NCI-H2196 (cell line): ENCODE measurements at regions not wholly inside any gene's neighbourhood (a gene's known extent, or its start where the extent isn't known, plus 50 kb on each side); places are given as distances from the start of the nearest gene placed in this dataset.

Experiments used
- DNase-seq: peaks from one replicate; lab custom pipeline; 2025; ENCODE audit not compliant: unreplicated experiment; lab: John Stamatoyannopoulos, UW

DNA sequence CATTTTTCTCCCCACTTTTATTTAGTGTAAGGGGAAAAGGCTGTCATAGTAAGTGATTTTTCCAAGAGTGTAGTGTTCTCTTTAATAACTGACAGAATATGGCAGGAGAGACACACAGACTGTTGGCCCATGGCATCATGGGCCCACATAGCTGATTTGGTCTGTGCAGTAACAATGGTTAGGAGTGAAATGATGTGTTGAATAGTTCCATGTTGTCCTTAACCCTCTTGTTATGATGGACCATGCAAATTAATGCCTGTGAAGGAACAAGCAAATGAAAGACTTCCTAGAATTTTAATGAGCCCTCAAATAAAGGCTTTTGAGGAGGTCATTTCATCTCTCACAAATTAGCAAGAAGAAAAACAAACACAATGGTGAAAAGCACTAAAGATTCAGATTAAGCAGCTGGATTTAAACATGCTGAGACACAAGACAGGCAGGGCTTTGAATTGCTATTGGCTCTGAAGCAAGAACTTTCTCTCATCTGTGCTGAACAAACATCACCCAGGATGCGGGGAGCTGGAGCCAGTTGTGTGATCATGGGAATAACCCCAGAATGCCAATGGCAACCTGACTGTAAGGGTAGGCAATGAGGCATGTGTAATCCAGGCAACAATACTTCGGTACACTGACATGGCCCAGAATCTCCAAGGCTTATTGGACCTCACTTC lies 136.7 kb upstream of the VEPH1 start:
- no peak for DNase-seq

DNA sequence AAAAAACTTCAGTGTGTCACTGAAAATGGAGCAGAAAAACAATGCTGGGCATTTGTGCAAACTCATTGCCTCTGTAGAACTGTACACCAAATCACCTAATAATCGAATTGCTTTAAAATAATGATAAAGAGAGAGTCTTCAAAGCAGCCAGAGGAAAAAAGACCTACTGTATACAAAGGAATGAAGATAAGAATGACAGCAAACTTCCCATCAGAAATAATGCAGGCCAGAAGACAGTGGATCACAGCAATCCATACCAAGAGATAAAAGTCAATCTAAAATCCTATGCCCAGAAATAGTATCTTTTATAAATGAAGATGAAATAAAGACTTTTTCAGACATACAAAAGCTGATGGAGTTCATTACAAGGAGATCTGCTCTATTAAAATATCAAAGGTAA lies 134.7 kb upstream of the VEPH1 start:
- no peak for DNase-seq

DNA sequence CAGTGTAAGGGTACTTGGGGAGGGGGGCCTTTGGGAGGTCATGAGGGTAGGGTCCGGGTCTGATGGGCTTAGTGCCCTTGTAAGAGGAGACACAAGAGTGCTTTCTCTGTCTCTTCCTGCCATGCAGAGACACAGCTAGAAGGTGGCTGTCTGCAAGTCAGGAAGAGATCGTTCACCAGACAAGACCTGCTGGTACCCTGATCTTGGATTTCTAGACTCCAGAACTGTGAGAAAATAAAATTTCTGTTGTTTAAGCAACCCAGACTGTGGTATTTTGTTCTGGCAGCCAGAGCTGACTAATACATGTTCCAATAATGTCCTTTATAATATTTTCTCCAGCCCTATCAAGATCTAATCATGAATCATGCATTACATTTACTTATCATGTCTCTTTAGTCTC lies 130.0 kb upstream of the VEPH1 start:
- no peak for DNase-seq

DNA sequence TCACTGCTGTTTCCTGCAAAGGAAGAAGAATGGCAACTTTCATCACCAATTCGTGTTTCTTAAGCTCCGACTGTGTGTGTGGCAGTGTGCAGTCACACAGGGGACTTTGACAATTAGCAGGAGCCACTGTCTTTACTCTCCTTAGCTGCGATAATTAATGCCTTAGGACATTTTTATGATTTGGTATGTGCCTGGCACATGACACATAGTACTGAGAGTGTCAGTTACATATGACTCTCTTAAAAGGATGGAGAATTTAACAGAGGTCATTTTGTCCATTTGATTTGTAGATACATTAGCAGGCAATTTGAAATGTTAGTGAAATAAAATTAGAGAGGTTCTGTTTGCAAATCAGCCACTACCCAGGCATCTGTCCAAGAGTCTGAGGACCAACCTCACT lies 128.9 kb upstream of the VEPH1 start:
- DNase-seq = no peak

DNA sequence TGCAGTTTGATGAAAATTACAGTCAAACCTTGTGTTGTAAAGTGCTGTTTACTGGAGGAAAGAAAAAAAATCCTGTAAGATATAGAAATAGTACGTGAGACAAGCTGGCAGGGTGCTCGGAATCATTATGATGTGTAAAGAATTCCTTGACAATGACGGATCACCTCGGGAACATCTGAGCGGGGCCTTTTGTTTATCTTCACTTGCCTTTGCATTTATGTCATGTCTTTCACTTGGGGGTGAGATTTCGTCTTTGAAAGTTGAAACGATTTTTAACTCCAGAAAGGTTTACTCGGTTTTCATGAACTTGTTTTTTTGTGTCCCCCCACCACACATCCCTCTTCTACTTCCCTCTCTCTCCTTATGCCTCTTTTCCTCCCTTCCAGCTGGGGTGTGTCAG lies 128.3 kb upstream of the VEPH1 start:
- no peak for DNase-seq

DNA sequence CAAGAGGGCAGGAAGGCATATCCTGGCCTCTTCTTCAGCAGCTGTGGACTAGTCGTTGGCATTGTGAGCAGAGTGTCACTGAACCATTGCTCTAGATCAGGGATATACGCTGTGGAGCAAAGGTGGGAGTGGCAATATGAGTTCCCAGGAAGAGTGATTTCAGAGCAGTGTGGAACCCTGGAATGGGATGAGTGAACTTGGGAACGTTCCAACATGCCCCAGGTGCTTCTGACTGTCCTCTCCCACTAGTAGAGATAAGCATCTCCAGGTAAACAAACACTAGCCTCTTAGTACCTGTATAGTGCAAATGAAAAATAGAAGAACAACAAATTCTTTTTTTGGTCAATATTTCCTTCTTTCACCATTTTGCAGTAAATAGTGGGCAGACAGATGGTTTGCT lies 123.6 kb upstream of the VEPH1 start:
- DNase-seq = no peak

DNA sequence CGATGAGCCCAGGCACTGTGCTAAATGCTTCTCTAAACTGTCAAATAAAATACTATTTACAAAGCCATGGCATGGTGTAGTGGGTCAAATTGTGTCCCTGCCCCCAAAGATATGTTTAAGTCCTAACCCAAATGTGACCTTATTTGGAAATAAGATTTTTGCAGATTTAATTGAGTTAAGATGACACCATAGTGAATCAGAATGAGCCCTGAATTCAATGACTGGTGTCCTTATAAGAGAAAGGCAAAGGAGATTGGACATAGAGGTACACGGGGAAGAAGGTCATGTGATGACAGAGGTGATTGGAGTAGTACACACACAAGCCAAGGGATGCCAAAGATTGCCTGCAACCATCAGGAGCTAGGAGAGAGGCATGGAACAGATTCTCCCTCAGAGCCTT lies 121.6 kb upstream of the VEPH1 start:
- DNase-seq = no peak

DNA sequence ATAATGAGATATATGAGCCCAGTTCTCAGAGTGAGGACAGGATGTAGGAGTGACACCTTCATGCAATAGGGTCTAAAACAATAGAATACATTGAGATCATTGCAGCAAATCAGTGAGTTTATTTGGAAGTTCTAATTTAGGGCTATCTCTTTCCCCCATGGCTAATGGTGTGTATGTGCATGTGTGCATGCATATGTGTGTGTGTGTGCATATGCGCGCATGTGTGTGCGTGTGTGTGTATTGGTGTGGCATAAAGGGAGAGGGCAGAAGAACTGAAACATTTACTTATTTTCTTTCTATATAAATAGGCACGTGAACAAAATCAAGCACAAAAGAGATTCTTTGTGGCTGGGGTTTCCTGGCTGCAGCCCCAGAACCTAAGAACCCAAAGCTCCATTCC lies 115.7 kb upstream of the VEPH1 start:
- DNase-seq = no peak

DNA sequence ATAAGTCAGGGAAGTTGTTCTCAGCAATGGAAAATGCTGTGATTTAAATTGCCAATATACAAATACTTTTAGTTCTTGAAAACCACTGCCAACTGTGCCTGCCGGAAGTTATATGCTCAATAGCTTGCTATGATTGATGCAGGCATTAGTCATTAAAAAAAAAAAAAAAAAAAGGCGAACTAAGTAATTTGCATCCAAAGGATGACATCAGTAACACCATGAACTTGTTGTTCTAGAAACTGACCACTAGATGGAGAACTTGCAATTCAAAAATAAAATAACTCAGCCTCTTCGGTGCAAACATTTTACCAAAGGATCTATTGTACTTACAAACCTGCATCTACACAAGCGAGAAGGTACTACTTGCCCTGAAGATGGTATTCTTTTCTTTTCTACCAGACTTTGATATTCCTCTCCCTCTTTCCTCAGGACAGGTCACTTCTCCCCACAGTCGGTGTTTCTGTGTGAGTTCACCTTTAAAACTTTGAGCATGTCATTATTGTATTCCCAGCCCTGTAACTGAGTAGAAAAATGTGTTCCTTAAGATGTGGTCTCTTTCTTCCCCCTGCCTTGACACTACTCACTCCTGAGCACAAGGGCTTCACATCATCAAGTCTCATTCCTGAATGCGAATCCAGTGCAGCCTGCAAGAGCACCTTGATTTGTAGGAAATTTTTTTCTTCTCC lies 115.0 kb upstream of the VEPH1 start:
- DNase-seq = peak; percentile 87

DNA sequence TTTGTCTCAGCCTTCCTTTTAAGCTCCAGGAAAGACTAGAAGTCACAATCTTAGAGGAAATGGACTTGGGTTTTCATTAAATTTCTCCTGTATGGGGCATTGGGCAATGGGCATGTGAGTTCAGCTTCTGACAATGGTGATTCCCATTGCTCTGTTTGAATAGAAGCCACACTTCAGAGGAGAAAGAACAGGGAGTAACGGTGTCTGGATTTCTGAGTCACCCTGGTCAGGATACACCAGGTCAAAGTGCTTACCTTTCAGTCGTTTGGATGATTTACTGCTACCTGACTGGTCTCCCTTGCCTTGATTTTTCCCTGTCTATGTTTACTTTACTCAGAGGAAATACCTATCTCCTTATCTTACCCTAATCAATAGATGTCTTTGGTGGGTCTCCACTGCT lies 111.7 kb upstream of the VEPH1 start:
- no peak for DNase-seq

DNA sequence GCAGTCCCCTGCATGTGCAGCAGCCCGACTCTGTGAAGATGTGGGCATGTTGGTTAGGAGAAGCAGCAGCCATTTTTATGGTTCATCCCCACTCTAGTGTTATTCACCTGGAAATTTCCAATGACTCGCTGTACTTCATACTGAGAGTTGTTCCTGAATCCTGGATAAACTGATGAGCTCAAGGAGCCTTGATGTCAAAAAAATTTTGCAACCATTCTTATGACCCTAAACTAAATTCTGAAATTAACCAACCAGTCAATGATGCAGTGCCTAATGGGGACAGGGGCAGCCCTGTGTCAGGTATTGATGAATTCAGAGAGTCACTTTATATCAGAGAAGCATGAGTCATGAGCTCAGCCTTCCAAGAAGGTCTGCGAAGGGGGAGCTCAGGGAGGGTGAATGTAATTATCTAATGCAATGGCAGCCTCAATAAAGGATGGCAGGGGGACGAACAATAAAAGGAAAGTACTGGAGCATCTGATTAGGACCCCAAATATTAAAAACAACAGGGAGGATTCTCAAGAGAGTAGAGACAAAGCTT lies 108.4 kb upstream of the VEPH1 start:
- DNase-seq = no peak

DNA sequence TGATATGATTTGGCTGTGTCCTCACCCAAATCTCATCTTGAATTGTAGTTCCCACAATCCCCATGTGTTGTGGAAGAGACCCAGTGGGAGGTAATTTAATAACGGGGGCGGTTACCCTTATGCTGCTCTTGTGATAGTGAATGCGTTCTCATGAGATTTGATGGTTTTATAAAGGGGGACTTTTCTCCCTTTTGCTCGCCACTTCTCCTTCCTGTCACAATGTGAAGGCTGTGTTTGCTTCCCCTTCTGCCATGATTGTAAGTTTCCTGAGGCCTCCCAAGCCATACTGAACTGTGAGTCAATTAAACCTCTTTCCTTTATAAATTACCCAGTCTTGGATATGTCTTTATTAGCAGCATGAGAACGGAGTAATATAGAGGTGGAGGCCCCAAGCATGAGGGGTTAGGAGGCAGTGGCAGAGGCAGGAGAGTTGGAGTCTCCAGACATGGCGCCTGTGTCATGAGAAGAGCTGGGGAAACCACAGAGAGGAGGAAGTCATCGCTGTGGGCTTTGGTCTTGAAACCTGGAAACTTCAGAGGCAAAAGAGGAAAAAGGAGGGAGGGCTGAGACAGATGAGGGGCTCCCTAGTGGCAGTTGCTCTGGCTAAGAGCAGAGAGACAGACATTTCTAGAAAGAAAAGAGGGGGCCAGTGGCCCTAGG lies 107.8 kb upstream of the VEPH1 start:
- DNase-seq = no peak

DNA sequence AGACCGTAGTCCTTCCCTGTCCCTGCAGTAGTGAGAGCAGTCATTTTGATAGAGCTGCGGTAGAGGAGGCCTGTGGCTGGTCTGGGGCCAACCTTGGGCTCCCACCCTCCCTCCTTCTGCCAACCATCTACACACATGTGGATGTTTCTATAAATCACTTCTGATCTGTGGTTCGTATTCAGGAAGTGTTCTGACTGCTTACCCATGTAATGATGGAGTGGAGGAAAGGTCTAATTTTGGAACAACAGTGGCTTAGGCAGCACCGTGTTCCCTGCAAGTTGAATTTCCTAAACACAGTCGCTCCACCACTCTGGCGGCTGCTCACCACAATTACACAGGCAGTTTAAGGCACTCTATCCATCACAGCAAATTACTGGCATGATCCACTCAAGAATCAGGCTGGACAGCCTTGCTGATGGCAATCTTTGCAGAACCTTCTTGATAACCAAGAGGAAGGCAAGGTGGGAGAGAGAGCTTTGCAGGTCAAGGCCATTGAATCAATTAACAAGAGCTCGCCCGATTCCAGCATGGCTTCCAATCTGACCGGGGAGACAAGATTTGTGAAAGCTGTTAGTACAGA lies 104.7 kb upstream of the VEPH1 start:
- DNase-seq = no peak

DNA sequence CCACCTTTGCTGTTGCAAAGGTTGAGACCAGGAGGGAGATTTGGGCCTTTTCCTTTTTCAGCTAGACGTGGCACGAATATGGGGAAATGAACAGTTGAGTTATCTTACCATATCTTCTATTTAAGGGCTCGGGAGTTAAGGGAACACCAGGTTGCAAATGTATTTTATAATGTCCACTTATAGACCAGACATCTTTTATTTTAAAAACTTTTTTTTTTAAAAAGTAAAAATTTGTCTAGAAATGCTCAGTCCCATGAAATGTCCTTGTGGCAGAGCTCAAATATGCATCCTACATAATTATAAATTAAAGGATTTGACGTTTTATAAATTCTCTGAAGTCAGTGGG lies 103.6 kb upstream of the VEPH1 start:
- DNase-seq = no peak

DNA sequence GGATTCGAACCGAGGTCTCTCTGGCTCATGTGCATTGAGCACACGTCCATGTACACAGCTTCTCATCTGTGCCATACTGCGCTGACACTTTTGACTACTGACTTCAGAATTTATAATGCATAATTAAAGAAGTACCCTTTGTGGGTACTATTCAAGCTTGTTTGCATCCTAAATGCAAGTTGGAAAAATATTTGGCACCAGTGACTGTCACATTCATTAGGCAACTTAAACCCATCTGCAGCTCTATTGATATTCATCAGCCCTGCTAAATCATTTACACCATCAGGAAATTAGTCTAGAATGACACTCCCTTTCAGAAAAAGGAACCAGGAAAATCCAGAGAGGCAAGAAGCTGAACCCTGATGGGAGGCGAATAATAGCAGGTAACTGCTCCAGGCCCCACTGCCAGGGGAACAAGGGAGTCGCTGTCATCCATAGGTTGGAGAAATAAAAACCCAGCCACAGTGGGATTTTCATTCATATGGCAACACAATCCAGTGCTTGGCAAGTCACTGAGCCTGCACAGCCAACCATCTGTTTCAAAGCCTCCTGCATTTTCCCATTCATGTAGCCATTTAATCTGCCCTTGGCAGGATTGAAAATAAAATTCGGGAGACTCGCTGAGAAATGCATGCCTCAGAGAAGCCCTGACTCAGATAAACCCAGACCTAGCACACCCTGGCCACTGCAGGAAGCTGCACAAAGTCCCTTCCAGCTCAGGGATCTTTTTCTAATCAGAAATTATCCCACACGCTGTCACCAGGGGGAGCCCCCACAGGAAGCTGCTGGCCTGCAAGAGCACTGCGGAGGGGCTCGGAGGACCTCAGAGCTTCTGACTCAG lies 103.0 kb upstream of the VEPH1 start:
- peak; percentile 75 for DNase-seq

DNA sequence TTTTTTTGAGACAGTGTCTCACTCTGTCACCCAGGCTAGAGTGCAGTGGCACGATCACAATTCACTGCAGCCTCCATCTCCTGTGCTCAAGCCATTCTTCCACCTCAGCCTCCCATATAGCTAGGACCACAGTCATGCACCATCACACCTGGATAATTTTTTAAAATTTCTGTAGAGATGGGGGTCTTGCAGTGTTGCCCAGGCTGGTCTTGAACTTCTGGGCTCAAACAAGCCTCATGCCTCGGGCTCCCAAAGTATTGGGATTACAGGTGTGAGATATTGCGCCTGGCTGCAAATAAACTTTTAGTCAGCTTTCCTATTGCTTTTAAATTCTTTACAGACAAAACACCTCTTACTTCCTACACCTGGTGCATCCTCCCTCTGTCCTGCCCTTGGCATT lies 102.1 kb upstream of the VEPH1 start:
- DNase-seq = no peak

DNA sequence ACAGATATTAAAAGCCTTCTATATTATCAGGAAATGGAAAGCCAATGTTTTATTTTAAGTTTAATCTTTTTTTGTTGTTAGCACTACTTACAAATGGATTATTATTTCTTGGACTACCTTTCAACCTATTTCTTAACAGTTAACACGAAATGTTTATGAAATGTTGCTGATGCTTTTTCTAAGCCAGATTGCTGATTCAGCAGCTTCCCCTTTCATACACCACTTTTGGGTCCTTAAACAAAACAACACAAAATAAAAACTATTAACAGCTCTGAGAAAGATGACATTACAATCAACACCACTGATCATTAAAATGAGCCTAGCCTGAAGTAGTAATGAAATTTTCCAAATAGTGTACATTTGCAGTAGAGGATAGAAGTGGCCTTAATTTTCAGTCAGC lies 99.2 kb upstream of the VEPH1 start:
- DNase-seq = no peak

DNA sequence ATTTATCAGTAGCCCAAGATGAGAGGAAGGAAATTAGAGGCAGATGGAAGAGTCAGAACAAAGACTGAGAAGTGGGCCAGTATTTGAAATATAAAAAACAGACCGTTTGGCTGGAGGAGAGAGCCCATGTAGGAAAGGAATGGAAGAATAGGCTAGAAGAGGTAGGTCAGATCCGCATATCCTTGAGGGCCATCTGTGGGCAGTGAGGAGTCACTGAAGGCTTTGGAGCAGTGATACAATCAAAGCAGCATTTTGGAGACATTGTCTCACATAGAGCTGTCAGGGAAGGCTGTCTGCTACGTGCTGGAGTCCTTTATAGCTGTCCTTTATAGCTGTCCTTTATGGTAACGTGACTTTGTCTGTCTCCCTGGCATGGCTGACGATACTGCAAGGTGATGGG lies 92.0 kb upstream of the VEPH1 start:
- no peak for DNase-seq

DNA sequence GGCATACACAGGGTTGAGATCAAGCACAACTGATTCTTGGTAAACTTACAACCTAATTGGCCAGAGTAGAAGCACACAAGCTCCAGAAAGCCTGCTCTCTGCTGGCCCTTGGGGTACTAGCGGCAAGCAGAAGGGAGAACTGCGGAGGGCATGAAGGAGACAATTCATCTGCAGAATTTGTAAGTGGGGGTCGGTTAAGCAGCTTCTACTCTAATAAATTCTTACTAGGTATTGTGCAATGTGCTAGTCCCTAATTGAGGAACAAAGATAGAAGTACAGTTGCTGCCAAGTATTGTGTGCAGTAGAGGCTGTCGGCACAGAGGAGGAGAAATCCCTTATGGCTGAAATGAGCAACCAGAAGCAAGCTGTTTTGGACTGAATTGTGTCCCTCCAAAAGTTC lies 91.2 kb upstream of the VEPH1 start:
- DNase-seq = no peak

DNA sequence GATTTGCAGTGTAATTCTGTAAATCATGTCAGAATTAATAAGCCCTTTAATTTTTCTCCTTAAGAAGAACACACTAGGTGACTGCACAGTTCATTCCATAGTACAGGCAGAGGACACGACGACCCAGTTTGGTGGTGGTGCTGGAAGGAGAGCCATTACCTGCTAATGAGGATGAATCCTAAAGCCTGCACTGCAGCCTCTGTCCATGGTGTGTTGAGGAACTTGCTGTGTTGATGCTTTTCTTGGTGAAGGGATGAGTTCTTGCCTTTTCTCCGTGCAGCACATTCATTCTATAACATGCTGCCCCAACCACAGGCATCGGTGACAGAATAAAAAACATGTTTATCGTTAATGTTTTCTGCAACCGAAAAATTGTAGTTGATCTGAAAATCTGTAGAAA lies 89.6 kb upstream of the VEPH1 start:
- no peak for DNase-seq

DNA sequence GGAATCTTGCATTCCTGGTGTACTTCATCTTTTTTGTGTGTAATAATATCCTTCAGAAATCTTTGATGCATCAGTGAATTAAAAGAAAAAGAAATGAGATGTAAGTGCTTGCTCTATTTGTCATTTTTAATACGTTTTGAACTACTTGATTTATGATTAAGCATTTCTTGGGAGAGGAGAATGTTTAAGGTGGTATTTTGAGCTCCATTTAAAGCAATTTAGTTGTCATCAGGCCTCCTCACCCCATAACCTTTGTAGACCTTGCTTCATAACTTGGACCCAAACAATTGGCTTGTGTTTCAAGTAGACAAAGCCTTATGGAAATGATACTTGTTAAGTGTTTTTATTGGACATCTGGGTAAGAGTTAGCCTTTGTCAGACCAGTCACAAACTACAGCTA lies 87.1 kb upstream of the VEPH1 start:
- DNase-seq = no peak
